Endodermal cell (in vitro differentiated cells): ENCODE measurements at regions not wholly inside any gene's neighbourhood (a gene's known extent, or its start where the extent isn't known, plus 50 kb on each side); places are given as distances from the start of the nearest gene placed in this dataset.

ENCODE experiments used
- DNase-seq: peaks from one replicate; pipeline ENCODE4 v3.0.0-alpha.2; 2017
- H3K27ac ChIP-seq: 2 replicates; pipeline ENCODE4 v1.5.1; 2013; ENCODE audit warnings: mild to moderate bottlenecking, low read depth, low read length, moderate library complexity
- H3K27me3 ChIP-seq: 2 replicates; pipeline ENCODE4 v1.6.1; 2013; ENCODE audit warnings: mild to moderate bottlenecking, low read length, moderate library complexity; ENCODE audit not compliant: insufficient read depth, control insufficient read depth, poor library complexity, severe bottlenecking
- H3K36me3 ChIP-seq: 2 replicates; pipeline ENCODE4 v1.7.0; 2013; ENCODE audit warnings: mild to moderate bottlenecking, low read length, moderate library complexity; ENCODE audit not compliant: control insufficient read depth, insufficient read depth
- H3K4me1 ChIP-seq: one replicate; pipeline ENCODE4 v1.7.0; 2013; ENCODE audit warnings: low read length; ENCODE audit not compliant: control insufficient read depth, insufficient read depth
- H3K4me3 ChIP-seq: 2 replicates; pipeline ENCODE4 v1.5.1; 2013; ENCODE audit warnings: mild to moderate bottlenecking, low read length, moderate library complexity
- H3K9ac ChIP-seq: 2 replicates; pipeline ENCODE4 v1.6.1; 2013; ENCODE audit warnings: mild to moderate bottlenecking, low read length, moderate library complexity; ENCODE audit not compliant: poor library complexity, severe bottlenecking; ENCODE audit errors: extremely low read depth
- H3K9me3 ChIP-seq: 2 replicates; pipeline ENCODE4 v1.6.1; 2013; ENCODE audit warnings: mild to moderate bottlenecking, low read length, moderate library complexity; ENCODE audit not compliant: control insufficient read depth
- H3K27ac Mint-ChIP-seq: 2 replicates; pipeline ENCODE4 v1.8.0; 2020; ENCODE audit warnings: mixed read lengths
- H3K27me3 Mint-ChIP-seq: 2 replicates; pipeline ENCODE4 v1.8.0; 2021; ENCODE audit warnings: mild to moderate bottlenecking, mixed read lengths; ENCODE audit not compliant: insufficient read depth
- H3K36me3 Mint-ChIP-seq: 2 replicates; pipeline ENCODE4 v1.8.0; 2020; ENCODE audit warnings: low read depth, mixed read lengths
- H3K4me1 Mint-ChIP-seq: 2 replicates; pipeline ENCODE4 v1.8.0; 2020; ENCODE audit warnings: mixed read lengths
- H3K4me3 Mint-ChIP-seq: 2 replicates; pipeline ENCODE4 v1.8.0; 2020; ENCODE audit warnings: mild to moderate bottlenecking, moderate library complexity, mixed read lengths
- H3K9me3 Mint-ChIP-seq: 2 replicates; pipeline ENCODE4 v1.8.0; 2020; ENCODE audit warnings: mild to moderate bottlenecking, mixed read lengths
- WGBS, 2 experiments: methylation state at CpG; one replicate each; pipeline versions ENCODE4 v1.1.5 to v1.1.7; 2013; ENCODE audit warnings: missing lambda C conversion rate in 2 of 2, mixed read lengths in 1 of 2; ENCODE audit not compliant: insufficient coverage in 1 of 2, insufficient read length in 1 of 2; 5-methylcytosine and 5-hydroxymethylcytosine counted together
- TF ChIP-seq, protein P1 (sequence below): fragments of 200-600 bp; sonication (generic); conservative IDR thresholded peaks from 2 replicates; pipeline ENCODE4 v1.5.0; 2021; ENCODE audit warnings: antibody characterized with exemption, mild to moderate bottlenecking

DNA sequence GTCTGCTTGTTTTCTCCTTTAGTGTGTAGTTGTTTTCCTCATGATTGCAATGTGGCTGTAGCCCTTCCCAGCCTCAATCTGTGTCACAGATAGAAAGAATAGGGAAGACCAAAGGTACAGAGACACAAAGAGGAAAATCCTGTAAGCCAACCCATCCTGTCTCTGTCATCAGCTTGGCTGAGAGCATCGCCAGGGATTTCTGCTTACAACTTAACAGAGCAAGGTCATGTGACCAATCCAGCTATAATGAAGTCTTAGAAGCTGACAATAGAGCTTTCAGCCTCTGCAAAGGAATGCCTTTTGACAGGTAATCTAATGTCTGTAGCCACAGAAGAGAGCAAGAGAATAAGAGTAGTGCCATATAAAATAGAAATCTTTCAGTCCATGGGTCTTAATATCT is 1598.0 kb upstream of the AGA start:
- H3K27ac ChIP-seq = no peak overlapping the region
- TF ChIP-seq, protein P1, sequence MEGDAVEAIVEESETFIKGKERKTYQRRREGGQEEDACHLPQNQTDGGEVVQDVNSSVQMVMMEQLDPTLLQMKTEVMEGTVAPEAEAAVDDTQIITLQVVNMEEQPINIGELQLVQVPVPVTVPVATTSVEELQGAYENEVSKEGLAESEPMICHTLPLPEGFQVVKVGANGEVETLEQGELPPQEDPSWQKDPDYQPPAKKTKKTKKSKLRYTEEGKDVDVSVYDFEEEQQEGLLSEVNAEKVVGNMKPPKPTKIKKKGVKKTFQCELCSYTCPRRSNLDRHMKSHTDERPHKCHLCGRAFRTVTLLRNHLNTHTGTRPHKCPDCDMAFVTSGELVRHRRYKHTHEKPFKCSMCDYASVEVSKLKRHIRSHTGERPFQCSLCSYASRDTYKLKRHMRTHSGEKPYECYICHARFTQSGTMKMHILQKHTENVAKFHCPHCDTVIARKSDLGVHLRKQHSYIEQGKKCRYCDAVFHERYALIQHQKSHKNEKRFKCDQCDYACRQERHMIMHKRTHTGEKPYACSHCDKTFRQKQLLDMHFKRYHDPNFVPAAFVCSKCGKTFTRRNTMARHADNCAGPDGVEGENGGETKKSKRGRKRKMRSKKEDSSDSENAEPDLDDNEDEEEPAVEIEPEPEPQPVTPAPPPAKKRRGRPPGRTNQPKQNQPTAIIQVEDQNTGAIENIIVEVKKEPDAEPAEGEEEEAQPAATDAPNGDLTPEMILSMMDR = no peak
- H3K4me1 ChIP-seq = no peaks in the 10 kb centered on the region
- no peaks in the 10 kb centered on the region for H3K9me3 ChIP-seq
- H3K9ac ChIP-seq = no peak overlapping the region
- H3K36me3 Mint-ChIP-seq = no peaks in the 10 kb centered on the region
- no peaks in the 10 kb centered on the region for H3K27me3 ChIP-seq
- WGBS, 2 experiments = 55 to 62% methylated on average over 1 of the region's 1 CpG
- no peak overlapping the region for H3K27ac Mint-ChIP-seq
- H3K4me3 Mint-ChIP-seq = no peak overlapping the region
- no peak overlapping the region for H3K4me3 ChIP-seq
- H3K9me3 Mint-ChIP-seq = peaks cover 4% of the 10 kb centered on the region
- no peak for DNase-seq
- H3K4me1 Mint-ChIP-seq = no peaks in the 10 kb centered on the region
- H3K36me3 ChIP-seq = no peaks in the 10 kb centered on the region
- H3K27me3 Mint-ChIP-seq = no peaks in the 10 kb centered on the region

DNA sequence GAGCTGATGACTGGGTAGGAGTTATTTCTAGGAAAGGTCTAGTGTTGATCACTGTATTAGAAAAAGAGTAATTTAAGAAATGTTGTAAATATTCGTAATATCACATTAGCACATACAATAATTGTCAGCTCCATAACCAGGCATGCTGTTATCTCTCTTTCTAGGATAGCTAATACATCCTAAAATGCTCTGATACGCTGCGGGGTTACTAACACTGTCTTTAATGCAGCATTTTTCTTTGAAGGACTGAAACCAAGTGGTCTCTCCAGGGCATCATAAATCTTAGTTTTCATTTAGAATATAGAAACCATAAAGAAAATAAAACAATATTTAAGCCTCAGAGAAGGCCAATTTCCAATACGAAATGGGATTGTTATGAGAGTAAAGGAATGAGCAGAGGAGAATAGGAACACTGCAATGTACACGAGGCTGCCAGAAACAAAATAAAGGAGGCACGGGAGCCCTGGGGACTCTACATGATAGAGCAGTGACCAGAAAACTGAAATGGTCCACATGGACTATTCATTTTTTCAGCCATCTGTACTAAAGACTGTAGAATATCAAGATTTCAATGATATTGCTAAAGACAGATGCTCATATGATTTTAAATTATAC is 1606.7 kb upstream of the AGA start:
- Mint-ChIP-seq H3K27ac (no peak overlapping the region), H3K4me1 (no peaks in the 10 kb centered on the region), H3K9me3 (no peaks in the 10 kb centered on the region), H3K4me3 (no peak overlapping the region), H3K36me3 (no peaks in the 10 kb centered on the region), H3K27me3 (no peaks in the 10 kb centered on the region)
- H3K4me1 ChIP-seq = no peaks in the 10 kb centered on the region
- H3K27me3 ChIP-seq = no peaks in the 10 kb centered on the region
- DNase-seq = no peak
- TF ChIP-seq, protein P1 = no peak
- no peaks in the 10 kb centered on the region for H3K9me3 ChIP-seq
- WGBS, 2 experiments = 67 to 76% methylated on average over 3 to 6 of the region's 6 CpGs
- H3K36me3 ChIP-seq = no peaks in the 10 kb centered on the region
- H3K27ac ChIP-seq = no peak overlapping the region
- H3K4me3 ChIP-seq = no peak overlapping the region
- no peak overlapping the region for H3K9ac ChIP-seq

DNA sequence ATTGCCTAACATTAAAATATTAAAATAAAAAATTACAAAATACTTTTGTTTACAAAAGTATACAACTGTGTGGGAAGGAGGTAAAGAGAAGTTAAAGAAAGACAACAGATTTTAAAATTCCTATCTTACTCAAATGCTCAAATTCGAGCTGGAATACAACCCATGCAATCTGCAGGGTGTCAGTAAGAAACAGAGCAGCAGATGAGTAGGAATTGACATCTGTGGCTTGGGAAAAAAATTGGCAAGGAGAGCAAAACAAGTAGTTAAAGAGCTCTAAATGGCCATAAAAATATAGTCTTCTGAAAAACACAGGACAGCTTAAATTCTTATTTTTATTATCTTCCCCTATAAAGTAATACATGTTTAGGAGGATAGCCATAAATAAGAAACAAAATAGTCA is 1609.0 kb upstream of the AGA start:
- Mint-ChIP-seq H3K27me3 (no peaks in the 10 kb centered on the region), H3K4me3 (no peak overlapping the region), H3K27ac (no peak overlapping the region), H3K4me1 (no peaks in the 10 kb centered on the region), H3K9me3 (no peaks in the 10 kb centered on the region), H3K36me3 (no peaks in the 10 kb centered on the region)
- H3K9ac ChIP-seq = no peak overlapping the region
- no peak for DNase-seq
- H3K4me1 ChIP-seq = no peaks in the 10 kb centered on the region
- H3K36me3 ChIP-seq = no peaks in the 10 kb centered on the region
- H3K9me3 ChIP-seq = no peaks in the 10 kb centered on the region
- no peak overlapping the region for H3K27ac ChIP-seq
- TF ChIP-seq, protein P1 = no peak
- WGBS, 2 experiments = 76% methylated on average over 1 of the region's 1 CpG; no CpG with 5 or more reads in 1 of the 2 experiments
- H3K27me3 ChIP-seq = no peaks in the 10 kb centered on the region
- no peak overlapping the region for H3K4me3 ChIP-seq
